Activated CD4-positive, alpha-beta memory T cell treated with anti-CD3 and anti-CD28 coated beads for 36 hours (primary cell): ENCODE measurements at regions not wholly inside any gene's neighbourhood (a gene's known extent, or its start where the extent isn't known, plus 50 kb on each side); places are given as distances from the start of the nearest gene placed in this dataset.

Experiments used
- CTCF ChIA-PET: fragments of 350-600 bp; sonication (Branson Sonifier 250); formaldehyde crosslinking; loops from one replicate; lab custom pipeline; 2021; ENCODE audit warnings: antibody characterized with exemption, inconsistent platforms; lab: Charles Lee
- POLR2A ChIA-PET: fragments of 350-600 bp; sonication (Branson Sonifier 250); formaldehyde crosslinking; loops from one replicate; lab custom pipeline; 2021; ENCODE audit warnings: antibody characterized with exemption; lab: Charles Lee
- DNase-seq: peaks from one replicate; pipeline ENCODE4 v3.0.0-alpha.2; 2020
- H3K27ac Mint-ChIP-seq: one replicate; pipeline ENCODE4 v1.8.0; 2021; ENCODE audit warnings: mixed read lengths
- H3K27me3 Mint-ChIP-seq: one replicate; pipeline ENCODE4 v1.8.0; 2021; ENCODE audit warnings: mixed read lengths
- H3K36me3 Mint-ChIP-seq: one replicate; pipeline ENCODE4 v1.8.0; 2021; ENCODE audit warnings: mixed read lengths
- H3K4me1 Mint-ChIP-seq: one replicate; pipeline ENCODE4 v1.8.0; 2021; ENCODE audit warnings: low read depth, mixed read lengths
- H3K4me3 Mint-ChIP-seq: one replicate; pipeline ENCODE4 v1.8.0; 2021; ENCODE audit warnings: mild to moderate bottlenecking, mixed read lengths
- H3K9me3 Mint-ChIP-seq: one replicate; pipeline ENCODE4 v1.8.0; 2021; ENCODE audit warnings: mixed read lengths
- intact Hi-C: fragments of 100-400 bp; cut with micrococcal nuclease; formaldehyde crosslinking; loops from one replicate; pipeline ENCODE4 v1.15.1; 2023

DNA sequence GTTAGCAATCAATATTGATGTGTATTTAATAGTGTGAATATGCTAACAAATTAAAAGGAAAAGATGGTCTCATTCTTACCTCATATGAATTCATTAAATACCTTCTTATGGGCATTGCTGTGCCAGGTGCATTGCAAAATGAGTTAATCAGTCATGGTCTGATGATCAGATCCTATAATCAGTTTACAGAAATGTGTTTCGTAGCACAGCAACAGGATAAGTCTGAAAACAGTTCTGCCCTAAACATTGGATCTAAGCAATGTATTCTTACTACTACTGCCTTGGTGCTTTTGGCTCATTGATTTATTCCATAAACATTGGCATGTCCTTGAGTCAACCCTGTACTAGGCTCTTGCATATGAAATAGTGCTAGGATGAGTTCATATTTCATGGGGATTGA is 417.0 kb upstream of the JAG1 start:
- peaks cover 5% of the 10 kb centered on the region for H3K9me3 Mint-ChIP-seq
- no peaks in the 10 kb centered on the region for H3K4me1 Mint-ChIP-seq
- H3K4me3 Mint-ChIP-seq, result no peak overlapping the region
- CTCF ChIA-PET, result no interaction called here
- no peaks in the 10 kb centered on the region for H3K36me3 Mint-ChIP-seq
- H3K27me3 Mint-ChIP-seq, result no peaks in the 10 kb centered on the region
- POLR2A ChIA-PET, result no interaction called here
- H3K27ac Mint-ChIP-seq, result no peak overlapping the region
- intact Hi-C loops, result no loop called here
- no peak for DNase-seq

DNA sequence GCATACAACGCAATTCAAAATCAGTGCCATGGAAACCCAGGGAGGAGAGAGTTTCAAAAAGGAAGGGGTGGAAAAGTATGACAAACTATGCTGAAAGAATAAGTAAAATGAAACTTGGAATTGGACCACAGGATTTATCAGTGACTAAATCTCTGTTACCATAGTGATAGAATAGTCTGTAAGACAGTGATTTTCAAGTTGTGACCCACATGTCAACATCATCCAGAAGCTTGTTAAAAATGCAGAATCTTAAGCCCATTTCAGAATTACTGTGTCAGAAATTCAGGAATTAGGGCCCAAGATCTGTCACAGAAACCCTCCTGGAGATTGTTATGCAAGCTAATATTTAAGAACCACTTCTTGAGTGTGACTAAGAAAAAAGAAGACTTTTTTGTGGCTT is 417.7 kb upstream of the JAG1 start:
- Mint-ChIP-seq H3K4me1 (no peaks in the 10 kb centered on the region), H3K27ac (no peak overlapping the region), H3K4me3 (no peak overlapping the region), H3K36me3 (no peaks in the 10 kb centered on the region), H3K27me3 (no peaks in the 10 kb centered on the region), H3K9me3 (peaks cover 5% of the 10 kb centered on the region)
- ChIA-PET POLR2A (no interaction called here), CTCF (no interaction called here)
- intact Hi-C loops, result no loop called here
- DNase-seq, result no peak

DNA sequence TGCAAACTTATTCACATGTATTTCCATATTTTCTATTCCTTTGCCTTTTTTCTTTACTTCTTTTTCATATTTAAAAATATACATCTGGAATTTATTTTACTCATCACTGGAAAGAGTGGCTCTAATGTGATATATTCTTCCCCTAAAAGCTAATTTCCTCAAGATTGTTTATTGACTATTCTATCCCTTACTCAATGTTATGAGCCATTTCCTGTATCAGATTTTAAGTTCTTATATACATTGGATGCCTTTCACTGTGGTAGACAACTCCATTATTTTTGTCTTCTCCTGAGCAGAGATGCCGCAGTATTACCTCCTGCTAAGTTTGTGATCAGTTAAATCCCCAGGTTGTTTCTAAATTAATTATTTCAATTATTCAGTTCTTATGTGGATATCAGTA is 418.4 kb upstream of the JAG1 start:
- intact Hi-C loops, result no loop called here
- ChIA-PET POLR2A (no interaction called here), CTCF (no interaction called here)
- H3K27me3 Mint-ChIP-seq, result no peaks in the 10 kb centered on the region
- H3K9me3 Mint-ChIP-seq, result peaks cover 1% of the 10 kb centered on the region
- no peak overlapping the region for H3K27ac Mint-ChIP-seq
- H3K4me3 Mint-ChIP-seq, result no peak overlapping the region
- no peaks in the 10 kb centered on the region for H3K36me3 Mint-ChIP-seq
- no peak for DNase-seq
- H3K4me1 Mint-ChIP-seq, result no peaks in the 10 kb centered on the region

DNA sequence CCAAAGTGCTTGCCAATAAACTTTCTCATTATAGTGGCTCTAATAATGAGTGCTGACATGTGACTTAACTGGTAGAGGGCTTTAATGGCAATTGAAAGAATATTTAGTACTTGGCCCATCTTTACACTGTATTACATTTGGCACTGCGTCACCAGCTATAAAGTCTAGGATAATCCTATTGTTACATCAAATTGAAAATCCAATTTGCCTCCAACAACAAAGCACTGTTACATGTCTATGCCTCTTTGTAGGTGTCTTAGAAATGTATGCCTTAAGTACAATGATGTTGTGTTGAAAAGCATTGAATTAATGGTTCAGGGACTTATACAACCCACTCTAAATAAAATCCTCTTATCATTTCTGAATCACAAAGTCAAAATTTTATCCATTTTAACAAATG is 420.4 kb upstream of the JAG1 start:
- ChIA-PET POLR2A (no interaction called here), CTCF (no interaction called here)
- H3K36me3 Mint-ChIP-seq, result no peaks in the 10 kb centered on the region
- no peak overlapping the region for H3K4me3 Mint-ChIP-seq
- no peaks in the 10 kb centered on the region for H3K27me3 Mint-ChIP-seq
- no peak for DNase-seq
- H3K4me1 Mint-ChIP-seq, result no peaks in the 10 kb centered on the region
- peaks cover 9% of the 10 kb centered on the region for H3K9me3 Mint-ChIP-seq
- intact Hi-C loops, result no loop called here
- no peak overlapping the region for H3K27ac Mint-ChIP-seq

DNA sequence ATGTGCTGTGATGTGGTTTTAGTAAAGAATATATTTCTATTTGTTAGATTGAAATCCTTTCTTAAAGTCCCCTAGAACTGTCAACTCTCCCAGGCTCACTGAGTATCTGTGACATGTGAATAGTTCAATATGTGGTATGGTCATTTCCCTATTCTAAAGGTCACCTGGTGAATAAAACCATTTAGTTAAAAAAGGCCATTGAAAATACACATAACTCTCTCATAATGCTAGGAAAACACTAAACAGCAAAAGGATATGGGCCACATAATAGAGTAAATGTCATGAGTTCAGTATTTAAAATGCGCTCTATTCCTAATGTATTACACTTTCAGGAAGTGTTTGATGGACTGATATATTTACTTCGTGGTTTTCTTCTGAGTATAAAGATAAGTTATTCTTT is 420.9 kb upstream of the JAG1 start:
- Mint-ChIP-seq H3K4me1 (no peaks in the 10 kb centered on the region), H3K27ac (no peak overlapping the region), H3K27me3 (no peaks in the 10 kb centered on the region), H3K4me3 (no peak overlapping the region), H3K9me3 (peaks cover 9% of the 10 kb centered on the region), H3K36me3 (no peaks in the 10 kb centered on the region)
- ChIA-PET CTCF (interaction anchor here (0.5 kb wide), 1 partner anchor 614 kb away, joined by 3 read pairs; no protein-coding TSS in a partner anchor), POLR2A (no interaction called here)
- intact Hi-C loops, result no loop called here
- DNase-seq, result no peak

DNA sequence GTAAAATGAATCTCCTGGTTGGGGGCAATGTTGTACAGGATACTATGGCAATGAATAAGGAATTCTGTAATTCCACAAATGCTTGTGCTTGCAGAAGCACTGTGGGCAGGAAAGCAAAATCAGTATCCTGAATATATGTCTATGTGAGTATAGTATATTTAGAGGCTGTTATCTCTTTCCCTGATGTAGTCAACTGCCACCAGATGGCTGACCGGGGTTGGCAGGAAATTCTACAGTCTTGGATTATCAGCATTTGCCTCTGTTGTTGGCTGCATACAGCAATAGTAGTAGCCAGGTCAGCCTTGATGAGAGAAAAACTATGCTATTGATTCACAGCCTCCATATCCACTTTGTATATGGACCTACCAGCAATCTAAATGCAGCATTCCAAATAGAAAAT is 425.1 kb upstream of the JAG1 start:
- Mint-ChIP-seq H3K27ac (no peak overlapping the region), H3K4me3 (no peak overlapping the region), H3K9me3 (peaks cover 16% of the 10 kb centered on the region), H3K27me3 (no peaks in the 10 kb centered on the region), H3K4me1 (no peaks in the 10 kb centered on the region), H3K36me3 (no peaks in the 10 kb centered on the region)
- ChIA-PET CTCF (no interaction called here), POLR2A (no interaction called here)
- intact Hi-C loops, result no loop called here
- DNase-seq, result no peak

DNA sequence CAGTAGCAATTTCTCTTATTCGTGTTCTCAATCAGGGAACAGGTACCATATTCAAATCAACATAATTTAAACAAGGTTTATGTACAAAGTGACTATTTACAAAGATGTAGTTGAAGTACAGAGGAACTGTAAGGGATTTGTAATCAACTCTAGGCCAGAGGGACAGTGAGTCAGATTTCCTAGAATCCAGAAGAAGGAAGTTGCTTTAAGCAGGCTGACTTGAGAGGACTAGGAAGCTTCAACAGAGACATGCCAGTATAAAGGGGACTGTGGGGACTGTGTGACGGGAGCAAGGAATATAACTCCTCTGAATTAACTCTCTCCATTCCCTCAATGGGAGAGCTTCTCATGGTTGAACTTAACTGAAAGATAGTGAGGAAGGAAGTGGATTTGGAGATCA is 427.4 kb upstream of the JAG1 start:
- Mint-ChIP-seq H3K4me3 (no peak overlapping the region), H3K36me3 (no peaks in the 10 kb centered on the region), H3K4me1 (no peaks in the 10 kb centered on the region), H3K27ac (no peak overlapping the region), H3K9me3 (peaks cover 19% of the 10 kb centered on the region), H3K27me3 (no peaks in the 10 kb centered on the region)
- POLR2A ChIA-PET, result no interaction called here
- intact Hi-C loops, result no loop called here
- CTCF ChIA-PET, result no interaction called here
- no peak for DNase-seq

DNA sequence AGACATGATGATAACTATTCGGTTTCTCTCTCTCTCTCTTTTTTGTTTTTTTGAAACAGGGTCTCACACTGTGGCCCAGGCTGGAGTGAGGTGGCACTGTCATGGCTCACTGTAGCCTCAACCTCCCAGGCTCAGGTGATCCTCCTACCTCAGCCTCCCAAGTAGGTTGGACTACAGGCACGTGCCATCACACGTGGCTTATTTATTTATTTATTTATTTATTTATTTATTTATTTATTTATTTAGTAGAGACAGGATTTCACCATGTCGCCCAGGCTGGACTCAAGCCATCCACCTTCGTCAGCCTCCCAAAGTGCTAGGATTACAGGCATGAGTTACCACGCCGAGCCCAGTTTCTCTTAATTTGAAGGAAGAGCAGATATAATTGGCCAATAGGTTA is 427.9 kb upstream of the JAG1 start:
- ChIA-PET CTCF (no interaction called here), POLR2A (no interaction called here)
- Mint-ChIP-seq H3K36me3 (no peaks in the 10 kb centered on the region), H3K27me3 (no peaks in the 10 kb centered on the region), H3K4me1 (no peaks in the 10 kb centered on the region), H3K9me3 (peaks cover 19% of the 10 kb centered on the region), H3K27ac (no peak overlapping the region), H3K4me3 (no peak overlapping the region)
- DNase-seq, result no peak
- intact Hi-C loops, result no loop called here

DNA sequence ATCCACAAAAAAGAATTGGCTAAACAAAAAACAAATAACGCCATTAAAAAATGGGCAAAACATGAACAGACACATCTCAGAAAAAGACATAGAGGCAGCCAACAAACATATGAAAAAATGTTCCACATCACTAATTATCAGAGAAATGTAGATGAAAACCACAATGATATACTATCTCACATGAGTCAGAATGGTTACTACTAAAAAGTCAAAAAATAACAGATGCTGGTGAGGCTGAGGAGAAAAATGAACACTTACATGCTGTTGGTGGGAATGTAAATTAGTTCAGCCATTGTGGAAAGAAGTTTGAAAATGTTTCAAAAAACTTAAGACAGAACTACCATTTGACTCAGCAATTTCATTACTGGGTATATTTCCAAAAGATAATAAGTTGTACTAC is 430.1 kb upstream of the JAG1 start:
- H3K27me3 Mint-ChIP-seq, result no peaks in the 10 kb centered on the region
- CTCF ChIA-PET, result no interaction called here
- intact Hi-C loops, result no loop called here
- DNase-seq, result no peak
- H3K9me3 Mint-ChIP-seq, result peaks cover 10% of the 10 kb centered on the region
- H3K4me3 Mint-ChIP-seq, result no peak overlapping the region
- POLR2A ChIA-PET, result no interaction called here
- no peak overlapping the region for H3K27ac Mint-ChIP-seq
- H3K4me1 Mint-ChIP-seq, result no peaks in the 10 kb centered on the region
- H3K36me3 Mint-ChIP-seq, result no peaks in the 10 kb centered on the region

DNA sequence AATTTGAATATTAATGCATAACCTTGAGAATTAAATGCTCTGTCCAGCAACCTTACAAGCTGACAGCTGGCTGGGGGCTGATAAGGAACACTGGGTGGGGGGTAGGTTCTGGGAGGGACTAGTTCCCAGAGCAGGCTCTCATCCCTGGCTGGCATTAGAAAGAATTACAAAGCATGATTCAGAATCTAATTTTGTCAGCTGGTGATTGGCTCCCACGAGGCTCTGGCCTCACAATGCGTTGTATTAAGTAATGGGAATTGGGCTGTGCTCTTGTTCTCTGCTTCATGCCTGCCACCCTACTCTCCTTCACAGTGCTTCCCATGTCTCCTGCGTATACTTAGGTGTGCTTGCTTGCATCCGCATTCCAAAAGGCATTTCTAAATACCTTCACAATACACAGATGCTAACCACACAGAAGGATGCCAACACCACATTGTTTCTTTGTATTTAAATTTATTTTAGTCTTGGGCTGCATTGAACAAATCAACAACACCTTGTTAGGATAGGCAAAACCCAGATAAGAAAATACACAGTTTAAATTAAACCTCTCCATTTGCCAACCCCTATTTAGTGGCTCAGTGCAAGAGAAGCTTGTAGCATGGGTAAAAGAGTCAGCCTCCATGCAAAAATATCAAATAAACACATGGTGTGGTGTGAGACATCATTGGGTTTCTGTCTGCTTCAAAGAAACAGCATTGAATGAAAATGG is 434.5 kb upstream of the JAG1 start:
- intact Hi-C loops, result no loop called here
- Mint-ChIP-seq H3K4me1 (no peaks in the 10 kb centered on the region), H3K36me3 (no peaks in the 10 kb centered on the region), H3K4me3 (no peak overlapping the region), H3K27me3 (no peaks in the 10 kb centered on the region), H3K9me3 (peaks cover 4% of the 10 kb centered on the region), H3K27ac (no peak overlapping the region)
- no peak for DNase-seq
- ChIA-PET POLR2A (no interaction called here), CTCF (interaction anchor here (0.5 kb wide), 1 partner anchor 15 kb away, joined by 4 read pairs; no protein-coding TSS in a partner anchor)

DNA sequence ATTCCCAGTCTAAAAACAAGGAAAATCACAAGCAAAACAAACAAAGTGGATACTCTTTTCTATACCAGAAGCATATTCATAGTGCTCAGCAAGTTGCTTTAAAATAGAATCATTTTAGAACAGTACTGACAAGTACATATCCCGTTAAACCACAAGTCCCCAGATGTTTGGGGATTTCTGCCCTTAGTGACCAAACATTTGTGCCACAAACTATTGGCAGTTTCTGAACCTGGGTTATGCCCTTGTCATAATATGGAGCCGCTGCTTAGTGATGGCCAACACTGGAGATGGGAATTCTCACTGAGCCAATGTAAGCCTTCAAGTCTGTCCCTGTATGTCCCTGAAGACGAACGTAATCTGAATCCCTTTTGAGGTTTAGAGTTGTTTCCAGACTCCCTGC is 436.7 kb upstream of the JAG1 start:
- H3K4me3 Mint-ChIP-seq, result no peak overlapping the region
- H3K27ac Mint-ChIP-seq, result no peak overlapping the region
- intact Hi-C loops, result no loop called here
- POLR2A ChIA-PET, result no interaction called here
- no peak for DNase-seq
- no peaks in the 10 kb centered on the region for H3K27me3 Mint-ChIP-seq
- CTCF ChIA-PET, result no interaction called here
- H3K36me3 Mint-ChIP-seq, result no peaks in the 10 kb centered on the region
- peaks cover 4% of the 10 kb centered on the region for H3K9me3 Mint-ChIP-seq
- no peaks in the 10 kb centered on the region for H3K4me1 Mint-ChIP-seq

DNA sequence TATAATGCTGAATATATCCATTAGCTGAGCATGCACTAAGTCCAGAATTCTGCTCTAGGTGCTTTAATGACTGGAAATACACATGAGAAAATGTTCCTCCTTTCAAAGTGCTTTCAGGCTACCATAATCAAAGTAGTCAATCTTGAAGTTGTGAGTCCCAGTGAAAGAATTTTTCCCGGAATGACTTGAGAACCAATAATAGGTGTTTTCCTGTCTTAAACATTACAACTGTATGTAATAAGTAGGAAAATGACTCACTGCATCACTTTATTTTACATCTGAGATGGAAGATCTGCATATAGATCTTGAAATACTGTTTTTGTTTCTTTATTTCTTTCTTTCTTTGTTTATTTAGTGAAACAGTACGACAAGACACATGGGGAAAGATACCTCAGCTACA is 437.4 kb upstream of the JAG1 start:
- ChIA-PET CTCF (no interaction called here), POLR2A (no interaction called here)
- H3K27ac Mint-ChIP-seq, result no peak overlapping the region
- no peak overlapping the region for H3K4me3 Mint-ChIP-seq
- DNase-seq, result no peak
- H3K36me3 Mint-ChIP-seq, result no peaks in the 10 kb centered on the region
- intact Hi-C loops, result no loop called here
- H3K27me3 Mint-ChIP-seq, result no peaks in the 10 kb centered on the region
- peaks cover 4% of the 10 kb centered on the region for H3K9me3 Mint-ChIP-seq
- H3K4me1 Mint-ChIP-seq, result no peaks in the 10 kb centered on the region

DNA sequence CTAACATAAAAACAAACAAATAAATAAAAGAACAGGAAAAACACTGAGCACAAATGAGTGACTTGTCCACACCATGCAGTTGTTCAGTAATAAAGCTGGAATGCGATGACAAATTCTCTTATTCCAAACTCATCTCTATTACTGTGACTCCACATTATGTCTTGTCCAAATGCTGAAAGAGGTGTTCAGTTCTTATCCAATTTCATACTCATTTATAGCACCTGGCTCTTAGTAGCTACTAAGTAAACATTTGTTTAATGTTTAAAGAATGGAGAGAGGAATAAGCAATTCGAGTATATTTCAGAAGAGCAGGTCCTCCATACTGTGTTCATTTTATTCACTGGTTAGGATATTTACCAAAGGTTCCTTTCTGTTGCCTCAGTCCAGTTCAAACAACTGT is 439.0 kb upstream of the JAG1 start:
- intact Hi-C loops, result no loop called here
- Mint-ChIP-seq H3K36me3 (no peaks in the 10 kb centered on the region), H3K9me3 (peaks cover 4% of the 10 kb centered on the region), H3K4me3 (no peak overlapping the region), H3K27me3 (no peaks in the 10 kb centered on the region), H3K27ac (no peak overlapping the region), H3K4me1 (no peaks in the 10 kb centered on the region)
- no peak for DNase-seq
- ChIA-PET POLR2A (no interaction called here), CTCF (no interaction called here)
